SH-SY5Y (cell line): ENCODE measurements at regions not wholly inside any gene's neighbourhood (a gene's known extent, or its start where the extent isn't known, plus 50 kb on each side); places are given as distances from the start of the nearest gene placed in this dataset.

Experiments
- GATA2 ChIP-seq: IDR thresholded peaks from 2 replicates; pipeline ENCODE4 v1.6.1; 2011; ENCODE audit warnings: mild to moderate bottlenecking, low read depth, low read length
- GATA3 ChIP-seq: IDR thresholded peaks from 2 replicates; pipeline ENCODE4 v1.6.1; 2011; ENCODE audit warnings: low read depth, mild to moderate bottlenecking, low read length, moderate library complexity

GRCh38 chr13:79267560-79267959, 138.5 kb downstream of the RBM26 start:
- TF ChIP-seq GATA2 (no peak), GATA3 (no peak)

GRCh38 chr13:79258489-79258888, 147.6 kb downstream of the RBM26 start:
- TF ChIP-seq GATA3 (no peak), GATA2 (no peak)

- TF ChIP-seq GATA2 (no peak), GATA3 (no peak)
These were observed 159.5 kb downstream of the RBM26 start for GRCh38 chr13:79246578-79246949.

GRCh38 chr13:79245937-79246577, 160.0 kb downstream of the RBM26 start:
- TF ChIP-seq GATA3, result no peak
- TF ChIP-seq GATA2, result no peak

GRCh38 chr13:79241697-79242096, 164.4 kb downstream of the RBM26 start:
- TF ChIP-seq GATA3 (no peak), GATA2 (no peak)

GRCh38 chr13:79237981-79238380, 168.1 kb downstream of the RBM26 start:
- no peak for TF ChIP-seq GATA2
- no peak for TF ChIP-seq GATA3

GRCh38 chr13:79231887-79232286, 174.2 kb downstream of the RBM26 start:
- TF ChIP-seq GATA2 (no peak), GATA3 (no peak)

- no peak for TF ChIP-seq GATA2
These were observed 176.3 kb downstream of the RBM26 start for GRCh38 chr13:79229761-79230160.

GRCh38 chr13:79228972-79229371, 177.1 kb downstream of the RBM26 start:
- TF ChIP-seq GATA2 (no peak), GATA3 (no peak)

GRCh38 chr13:79227418-79227817, 178.6 kb downstream of the RBM26 start:
- TF ChIP-seq GATA3 (no peak), GATA2 (no peak)

GRCh38 chr13:79226938-79227337, 179.1 kb downstream of the RBM26 start:
- TF ChIP-seq GATA2 (no peak), GATA3 (no peak)

GRCh38 chr13:79226250-79226649, 179.8 kb downstream of the RBM26 start:
- TF ChIP-seq GATA2 (no peak), GATA3 (no peak)

- no peak for TF ChIP-seq GATA3
- no peak for TF ChIP-seq GATA2
These were observed 180.4 kb downstream of the RBM26 start for GRCh38 chr13:79225487-79226232.

GRCh38 chr13:79222427-79223205, 183.4 kb downstream of the RBM26 start:
- TF ChIP-seq GATA3 (no peak), GATA2 (no peak)

- no peak for TF ChIP-seq GATA2
- TF ChIP-seq GATA3, result no peak
These were observed 193.9 kb downstream of the RBM26 start for GRCh38 chr13:79212064-79212619.
